B cell (primary cell): ENCODE measurements at regions not wholly inside any gene's neighbourhood (a gene's known extent, or its start where the extent isn't known, plus 50 kb on each side); places are given as distances from the start of the nearest gene placed in this dataset.

Experiments used
- ATAC-seq: fragments of 200-7000 bp; cut with Tn5 transposase; one replicate; pipeline ENCODE4 v1.10.0; 2021; ENCODE audit warnings: low read depth, mild to moderate bottlenecking, moderate number of reproducible peaks, moderate library complexity
- CTCF ChIA-PET: fragments of 350-600 bp; sonication (Branson Sonifier 250); formaldehyde crosslinking; loops from one replicate; lab custom pipeline; 2021; ENCODE audit warnings: antibody characterized with exemption, inconsistent platforms; lab: Charles Lee
- POLR2A ChIA-PET: fragments of 350-600 bp; sonication (Branson Sonifier 250); formaldehyde crosslinking; loops from one replicate; lab custom pipeline; 2021; ENCODE audit warnings: antibody characterized with exemption; lab: Charles Lee
- DNase-seq: peaks from one replicate; pipeline ENCODE4 v3.0.0; 2013
- H2AFZ ChIP-seq: 2 replicates; pipeline ENCODE4 v1.6.1; 2012; ENCODE audit warnings: mild to moderate bottlenecking, low read depth, low read length; ENCODE audit not compliant: insufficient read depth, poor library complexity, severe bottlenecking
- H3K27ac ChIP-seq, 2 donors: 1 replicate in 1 of 2; 2 replicates in 1 of 2; pipeline ENCODE4 v1.5.1; 2012 to 2013; ENCODE audit warnings: low read length in 2 of 2, mild to moderate bottlenecking in 2 of 2, moderate library complexity in 1 of 2
- H3K27me3 ChIP-seq, 4 experiments: fragments of 200-600 bp in 1 of 4; sonication (generic) in 1 of 4; replicated peaks in 1 of 4; 1 replicate in 2 of 4; 2 replicates in 2 of 4; pipeline versions ENCODE4 v1.6.1 to v1.7.0; 2013 to 2016; ENCODE audit warnings: low read length in 3 of 4, mild to moderate bottlenecking in 2 of 4, mixed read lengths in 1 of 4, moderate library complexity in 1 of 4; ENCODE audit not compliant: insufficient read depth in 4 of 4, control insufficient read depth in 3 of 4; ENCODE audit errors: control extremely low read depth in 1 of 4
- H3K36me3 ChIP-seq, 2 experiments: replicated peaks in 1 of 2; 1 replicate in 1 of 2; 2 replicates in 1 of 2; pipeline versions ENCODE4 v1.6.1 to v1.7.1; 2013; ENCODE audit warnings: low read length in 1 of 2; ENCODE audit not compliant: insufficient read depth in 2 of 2, control insufficient read depth in 1 of 2; ENCODE audit errors: control extremely low read depth in 1 of 2, extremely low read depth in 1 of 2
- H3K4me1 ChIP-seq, 2 donors: fragments of 200-600 bp in 1 of 2; sonication (generic) in 1 of 2; 1 replicate in 1 of 2; 2 replicates in 1 of 2; pipeline versions ENCODE4 v1.5.1 to v1.6.1; 2013 to 2017; ENCODE audit warnings: low read length in 2 of 2; ENCODE audit not compliant: control insufficient read depth in 2 of 2, insufficient read depth in 2 of 2
- H3K4me2 ChIP-seq: replicated peaks from 2 replicates; pipeline ENCODE3; 2012; ENCODE audit warnings: mild to moderate bottlenecking, low read depth, low read length; ENCODE audit not compliant: poor library complexity, severe bottlenecking
- H3K4me3 ChIP-seq, 5 experiments: fragments of 200-600 bp in 1 of 5; sonication (generic) in 1 of 5; 1 replicate in 3 of 5; 2 replicates in 2 of 5; pipeline versions ENCODE4 v1.5.1 to v1.7.0; 2011 to 2016; ENCODE audit warnings: low read length in 4 of 5, mild to moderate bottlenecking in 4 of 5, low read depth in 2 of 5, control low read depth in 1 of 5, moderate library complexity in 1 of 5; ENCODE audit not compliant: insufficient read depth in 1 of 5; ENCODE audit errors: control extremely low read depth in 1 of 5, extremely low read depth in 1 of 5
- H3K79me2 ChIP-seq: fragments of 200-600 bp; sonication (generic); one replicate; pipeline ENCODE4 v1.6.0; 2016; ENCODE audit warnings: low read length; ENCODE audit not compliant: control insufficient read depth, insufficient read depth
- H3K9ac ChIP-seq: fragments of 200-600 bp; sonication (generic); 2 replicates; pipeline ENCODE4 v1.6.1; 2017; ENCODE audit warnings: mild to moderate bottlenecking, low read length, moderate library complexity
- H3K9me3 ChIP-seq, 3 donors: one replicate each; pipeline versions ENCODE4 v1.6.1 to v1.7.1; 2013; ENCODE audit warnings: low read length in 2 of 3; ENCODE audit not compliant: control insufficient read depth in 2 of 3, insufficient read depth in 1 of 3; ENCODE audit errors: control extremely low read depth in 1 of 3
- H4K20me1 ChIP-seq: 2 replicates; pipeline ENCODE4 v1.6.0; 2012; ENCODE audit warnings: mild to moderate bottlenecking, low read length; ENCODE audit not compliant: insufficient read depth, control insufficient read depth, poor library complexity, severe bottlenecking
- H3K27ac Mint-ChIP-seq: one replicate; pipeline ENCODE4 v1.8.0; 2021; ENCODE audit warnings: mixed read lengths
- H3K27me3 Mint-ChIP-seq: one replicate; pipeline ENCODE4 v1.8.0; 2021; ENCODE audit warnings: mixed read lengths
- H3K4me1 Mint-ChIP-seq: one replicate; pipeline ENCODE4 v1.8.0; 2021; ENCODE audit warnings: mixed read lengths
- H3K4me3 Mint-ChIP-seq: one replicate; pipeline ENCODE4 v1.8.0; 2021; ENCODE audit warnings: mixed read lengths
- H3K9me3 Mint-ChIP-seq: one replicate; pipeline ENCODE4 v1.8.0; 2022; ENCODE audit warnings: mixed read lengths; ENCODE audit not compliant: insufficient read depth
- EZH2 ChIP-seq: IDR thresholded peaks from 2 replicates; pipeline ENCODE4 v1.6.1; 2012; ENCODE audit warnings: borderline replicate concordance, low read depth, mild to moderate bottlenecking, moderate library complexity, low read length; ENCODE audit not compliant: insufficient read depth, poor library complexity, severe bottlenecking
- WGBS: methylation state at CpG from one replicate; pipeline ENCODE4 v1.1.5; 2013; ENCODE audit warnings: missing lambda C conversion rate; ENCODE audit not compliant: insufficient coverage; 5-methylcytosine and 5-hydroxymethylcytosine counted together
- intact Hi-C: fragments of 100-400 bp; cut with micrococcal nuclease; formaldehyde crosslinking; loops from one replicate; pipeline ENCODE4 v1.10.0; 2022
- TF ChIP-seq, protein P1 (sequence below): fragments of 200-600 bp; IDR thresholded peaks from one replicate; pipeline ENCODE4 v1.8.0; 2022; ENCODE audit warnings: antibody characterized with exemption, mild to moderate bottlenecking

DNA sequence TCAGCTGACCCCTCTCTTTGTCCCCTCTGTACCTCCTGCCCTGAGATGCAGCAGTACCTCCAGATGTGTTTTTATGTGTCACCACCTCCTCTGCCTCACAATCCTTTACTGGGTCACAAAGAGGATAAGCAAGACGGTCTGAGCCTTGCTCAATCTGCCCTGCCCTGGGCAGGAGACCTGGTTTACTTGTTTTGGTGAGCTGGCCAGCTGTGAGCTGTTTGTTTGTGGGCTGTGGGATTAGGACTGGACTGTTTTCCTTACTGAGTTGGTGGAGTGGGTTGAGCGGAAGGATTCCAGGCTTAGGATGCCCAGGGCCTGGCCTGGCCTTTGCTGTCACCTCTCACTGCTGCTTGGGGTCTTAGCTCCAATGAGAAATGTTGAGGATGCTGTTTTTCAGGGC is 299.5 kb downstream of the SRBD1 start:
- Histone ChIP-seq H4K20me1 (no peaks in the 10 kb centered on the region), H2AFZ (no peak overlapping the region), H3K79me2 (no peaks in the 10 kb centered on the region), H3K4me1 (no peaks in the 10 kb centered on the region), H3K4me3 (no peak overlapping the region), H3K27me3 (peaks cover 0 to 3% (median 0%) of the 10 kb centered on the region in 4 experiments), H3K36me3 (no peaks in the 10 kb centered on the region), H3K9ac (no peak overlapping the region), H3K4me2 (no peak overlapping the region), H3K9me3 (peaks cover 0 to 3% (median 0%) of the 10 kb centered on the region in 3 donors), H3K27ac (no peak overlapping the region)
- Mint-ChIP-seq H3K4me3 (no peak overlapping the region), H3K9me3 (no peaks in the 10 kb centered on the region), H3K4me1 (no peaks in the 10 kb centered on the region), H3K27ac (no peak overlapping the region), H3K27me3 (peaks cover 8% of the 10 kb centered on the region)
- intact Hi-C loops = loop anchor here (10.0 kb wide), 1 partner anchor 1117 kb away; no protein-coding TSS in a partner anchor
- ChIA-PET POLR2A (no interaction called here), CTCF (no interaction called here)
- DNase-seq (no peak), ATAC-seq (no peak)
- WGBS = 100% methylated on average over 1 of the region's 2 CpGs
- TF ChIP-seq EZH2 = no peak
- TF ChIP-seq, protein P1, sequence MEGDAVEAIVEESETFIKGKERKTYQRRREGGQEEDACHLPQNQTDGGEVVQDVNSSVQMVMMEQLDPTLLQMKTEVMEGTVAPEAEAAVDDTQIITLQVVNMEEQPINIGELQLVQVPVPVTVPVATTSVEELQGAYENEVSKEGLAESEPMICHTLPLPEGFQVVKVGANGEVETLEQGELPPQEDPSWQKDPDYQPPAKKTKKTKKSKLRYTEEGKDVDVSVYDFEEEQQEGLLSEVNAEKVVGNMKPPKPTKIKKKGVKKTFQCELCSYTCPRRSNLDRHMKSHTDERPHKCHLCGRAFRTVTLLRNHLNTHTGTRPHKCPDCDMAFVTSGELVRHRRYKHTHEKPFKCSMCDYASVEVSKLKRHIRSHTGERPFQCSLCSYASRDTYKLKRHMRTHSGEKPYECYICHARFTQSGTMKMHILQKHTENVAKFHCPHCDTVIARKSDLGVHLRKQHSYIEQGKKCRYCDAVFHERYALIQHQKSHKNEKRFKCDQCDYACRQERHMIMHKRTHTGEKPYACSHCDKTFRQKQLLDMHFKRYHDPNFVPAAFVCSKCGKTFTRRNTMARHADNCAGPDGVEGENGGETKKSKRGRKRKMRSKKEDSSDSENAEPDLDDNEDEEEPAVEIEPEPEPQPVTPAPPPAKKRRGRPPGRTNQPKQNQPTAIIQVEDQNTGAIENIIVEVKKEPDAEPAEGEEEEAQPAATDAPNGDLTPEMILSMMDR = no peak

- peaks cover 0 to 3% (median 0%) of the 10 kb centered on the region in 4 experiments for H3K27me3 ChIP-seq
- H3K4me1 ChIP-seq = no peaks in the 10 kb centered on the region
- ChIA-PET POLR2A (no interaction called here), CTCF (no interaction called here)
- H3K27me3 Mint-ChIP-seq = peaks cover 31% of the 10 kb centered on the region
- WGBS = 100% methylated on average over 2 of the region's 11 CpGs
- no peak overlapping the region for H3K9ac ChIP-seq
- H3K4me3 ChIP-seq = no peak overlapping the region
- ATAC-seq (no peak), DNase-seq (no peak)
- TF ChIP-seq, protein P1 = no peak
- TF ChIP-seq EZH2 = no peak
- no peaks in the 10 kb centered on the region for H4K20me1 ChIP-seq
- no peak overlapping the region for H3K4me2 ChIP-seq
- H3K36me3 ChIP-seq = no peaks in the 10 kb centered on the region
- no peak overlapping the region for H3K4me3 Mint-ChIP-seq
- H3K4me1 Mint-ChIP-seq = no peaks in the 10 kb centered on the region
- H3K9me3 Mint-ChIP-seq = no peaks in the 10 kb centered on the region
- H3K9me3 ChIP-seq = peaks cover 0 to 3% (median 0%) of the 10 kb centered on the region in 3 donors
- no peaks in the 10 kb centered on the region for H3K79me2 ChIP-seq
- H2AFZ ChIP-seq = no peak overlapping the region
- H3K27ac Mint-ChIP-seq = no peak overlapping the region
- intact Hi-C loops = no loop called here
- H3K27ac ChIP-seq = no peak overlapping the region
Observed at GRCh38 chr2:45307147-45307546, 297.9 kb upstream of the SIX2 start.
